Peyer's patch (tissue), 4 donors: ENCODE measurements at regions not wholly inside any gene's neighbourhood (a gene's known extent, or its start where the extent isn't known, plus 50 kb on each side); places are given as distances from the start of the nearest gene placed in this dataset.

ENCODE experiments used
- DNase-seq, 3 donors: peaks; one replicate each; pipeline ENCODE4 v3.0.0-alpha.2; 2017 to 2019
- H3K27ac ChIP-seq, 4 donors: fragments of 200-600 bp; sonication (generic); one replicate each; pipeline ENCODE4 v1.5.1; 2016 to 2019
- H3K27me3 ChIP-seq, 2 donors: fragments of 200-600 bp; sonication (generic); one replicate each; pipeline ENCODE4 v1.5.1; 2019
- H3K36me3 ChIP-seq, 3 donors: fragments of 200-600 bp; sonication (generic); one replicate each; pipeline ENCODE4 v1.5.1; 2016 to 2019
- H3K4me1 ChIP-seq, 4 donors: fragments of 200-600 bp; sonication (generic); one replicate each; pipeline ENCODE4 v1.5.1; 2016 to 2019
- H3K4me3 ChIP-seq, 4 donors: fragments of 200-600 bp; sonication (generic); 1 replicate in 3 of 4; 2 replicates in 1 of 4; pipeline ENCODE4 v1.5.1; 2016 to 2019; ENCODE audit warnings: mild to moderate bottlenecking in 1 of 4
- H3K9me3 ChIP-seq, 4 donors: fragments of 200-600 bp; sonication (generic); one replicate each; pipeline ENCODE4 v1.5.1; 2016 to 2019; ENCODE audit warnings: mild to moderate bottlenecking in 1 of 4
- CTCF ChIP-seq, 6 experiments: fragments of 450-650 bp in 4 of 6; fragments of 200-600 bp in 2 of 6; sonication (generic) in 1 of 6; IDR thresholded peaks; one replicate each; pipeline ENCODE4 v1.5.1; 2017 to 2019; ENCODE audit warnings: antibody characterized with exemption in 6 of 6, mild to moderate bottlenecking in 3 of 6, moderate library complexity in 1 of 6
- POLR2A ChIP-seq, 2 donors: fragments of 450-650 bp; IDR thresholded peaks; one replicate each; pipeline ENCODE4 v1.5.1; 2017; ENCODE audit warnings: antibody characterized with exemption in 2 of 2, mild to moderate bottlenecking in 2 of 2, moderate library complexity in 2 of 2

- Histone ChIP-seq H3K4me1 (no peaks in the 10 kb centered on the region), H3K4me3 (no peak overlapping the region), H3K36me3 (no peaks in the 10 kb centered on the region), H3K27ac (no peak overlapping the region), H3K9me3 (no peaks in the 10 kb centered on the region), H3K27me3 (no peaks in the 10 kb centered on the region)
- TF ChIP-seq POLR2A (IDR thresholded peaks at IDR 0.05) (no peak), CTCF (IDR thresholded peaks at IDR 0.05) (no peak)
- no peak for DNase-seq
These were observed 448.8 kb downstream of the TLE4 start for GRCh38 chr9:80020530-80020929.

GRCh38 chr9:80020056-80020455, 448.3 kb downstream of the TLE4 start:
- H3K27ac ChIP-seq = no peak overlapping the region

GRCh38 chr9:80013891-80014290, 442.1 kb downstream of the TLE4 start:
- no peak for DNase-seq
- no peak overlapping the region for H3K4me3 ChIP-seq
- H3K4me1 ChIP-seq = no peaks in the 10 kb centered on the region
- H3K36me3 ChIP-seq = no peaks in the 10 kb centered on the region
- TF ChIP-seq POLR2A (IDR thresholded peaks at IDR 0.05) (no peak), CTCF (IDR thresholded peaks at IDR 0.05) (no peak)
- no peak overlapping the region for H3K27ac ChIP-seq
- no peaks in the 10 kb centered on the region for H3K9me3 ChIP-seq
- H3K27me3 ChIP-seq = no peaks in the 10 kb centered on the region

More at GRCh38 chr9:80020056-80020455, 448.3 kb downstream of the TLE4 start:
- TF ChIP-seq POLR2A (IDR thresholded peaks at IDR 0.05) = no peak
- no peak for TF ChIP-seq CTCF (IDR thresholded peaks at IDR 0.05)
- no peaks in the 10 kb centered on the region for H3K27me3 ChIP-seq
- no peaks in the 10 kb centered on the region for H3K9me3 ChIP-seq
- H3K36me3 ChIP-seq = no peaks in the 10 kb centered on the region
- no peak for DNase-seq
- H3K4me3 ChIP-seq = no peak overlapping the region
- no peaks in the 10 kb centered on the region for H3K4me1 ChIP-seq

- Histone ChIP-seq H3K27me3 (no peaks in the 10 kb centered on the region), H3K9me3 (no peaks in the 10 kb centered on the region), H3K27ac (no peak overlapping the region), H3K4me1 (no peaks in the 10 kb centered on the region), H3K36me3 (no peaks in the 10 kb centered on the region), H3K4me3 (no peak overlapping the region)
- TF ChIP-seq POLR2A (IDR thresholded peaks at IDR 0.05) (no peak), CTCF (IDR thresholded peaks at IDR 0.05) (no peak)
- DNase-seq = no peak
These were observed 441.0 kb downstream of the TLE4 start for GRCh38 chr9:80012557-80013330.

- no peak overlapping the region for H3K4me3 ChIP-seq
- H3K4me1 ChIP-seq = no peaks in the 10 kb centered on the region
- no peak overlapping the region for H3K27ac ChIP-seq
- no peak for DNase-seq
- TF ChIP-seq CTCF (IDR thresholded peaks at IDR 0.05) (no peak), POLR2A (IDR thresholded peaks at IDR 0.05) (no peak)
- no peaks in the 10 kb centered on the region for H3K36me3 ChIP-seq
- H3K27me3 ChIP-seq = no peaks in the 10 kb centered on the region
- no peaks in the 10 kb centered on the region for H3K9me3 ChIP-seq
These were observed 437.4 kb downstream of the TLE4 start for GRCh38 chr9:80009204-80009603.
